HG03175 (cell line): ENCODE measurements at regions not wholly inside any gene's neighbourhood (a gene's known extent, or its start where the extent isn't known, plus 50 kb on each side); places are given as distances from the start of the nearest gene placed in this dataset.

Experiments used
- ATAC-seq: cut with Tn5 transposase; IDR thresholded peaks from one replicate; pipeline ENCODE4 v1.9.1; 2021; ENCODE audit warnings: mild to moderate bottlenecking, moderate library complexity; ENCODE audit not compliant: unreplicated experiment

DNA sequence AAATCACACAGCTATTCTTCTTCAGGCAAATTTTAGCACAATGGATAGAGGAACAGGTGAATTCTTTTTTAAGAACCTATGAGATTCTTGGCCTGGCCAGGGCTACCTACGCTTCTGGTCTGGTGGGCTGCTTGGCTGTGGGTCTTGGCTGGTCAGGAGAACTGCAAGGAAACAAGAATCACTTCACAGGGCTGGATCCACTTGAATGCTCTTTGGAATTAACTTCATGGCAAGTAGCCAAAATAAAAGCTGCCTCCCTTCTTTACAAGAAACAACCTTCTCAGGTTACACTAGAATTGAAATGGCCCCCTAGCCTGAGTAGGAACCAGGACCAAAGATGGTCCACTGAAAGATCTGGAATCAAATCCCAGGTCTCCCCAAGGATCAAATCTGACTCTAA lies 519.1 kb downstream of the IQCM start:
- ATAC-seq = no peak

DNA sequence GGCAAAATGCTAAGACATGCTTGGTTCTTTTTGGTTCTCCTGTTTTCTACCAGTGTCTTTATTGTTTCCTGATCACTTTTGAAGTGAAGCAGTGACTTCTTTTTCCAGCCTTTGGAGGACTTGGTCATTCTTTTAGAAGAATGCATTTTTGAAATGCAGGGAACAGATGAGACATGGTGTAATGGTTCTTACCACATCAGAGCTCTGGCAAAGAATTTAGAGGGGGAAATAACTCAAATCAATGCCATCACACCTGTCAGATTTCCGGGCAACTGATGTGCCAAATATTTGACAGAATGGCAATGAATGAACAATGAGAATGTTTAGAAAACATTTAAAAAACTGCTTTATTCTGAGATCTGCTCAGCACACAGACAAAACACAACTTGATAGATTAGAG lies 519.6 kb downstream of the IQCM start:
- no peak for ATAC-seq

DNA sequence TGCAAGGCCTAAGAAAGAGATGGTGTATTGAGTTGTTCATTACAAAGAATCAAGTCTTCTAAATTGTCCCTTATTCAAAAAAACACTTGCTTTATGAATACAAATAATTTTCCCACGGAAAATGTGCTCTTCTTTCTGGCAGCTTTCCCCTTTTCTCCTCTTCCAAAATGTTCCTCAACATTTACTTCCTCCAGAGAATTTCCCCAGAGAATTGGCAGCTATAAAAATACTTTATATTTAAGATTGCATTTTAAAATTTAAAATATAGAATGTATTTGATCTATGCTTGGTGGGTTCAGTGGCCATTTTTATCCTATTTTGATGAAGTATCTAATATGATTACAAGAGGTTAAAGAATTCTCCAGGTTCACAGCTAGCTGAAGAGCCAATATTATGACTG lies 521.0 kb downstream of the IQCM start:
- ATAC-seq = no peak

DNA sequence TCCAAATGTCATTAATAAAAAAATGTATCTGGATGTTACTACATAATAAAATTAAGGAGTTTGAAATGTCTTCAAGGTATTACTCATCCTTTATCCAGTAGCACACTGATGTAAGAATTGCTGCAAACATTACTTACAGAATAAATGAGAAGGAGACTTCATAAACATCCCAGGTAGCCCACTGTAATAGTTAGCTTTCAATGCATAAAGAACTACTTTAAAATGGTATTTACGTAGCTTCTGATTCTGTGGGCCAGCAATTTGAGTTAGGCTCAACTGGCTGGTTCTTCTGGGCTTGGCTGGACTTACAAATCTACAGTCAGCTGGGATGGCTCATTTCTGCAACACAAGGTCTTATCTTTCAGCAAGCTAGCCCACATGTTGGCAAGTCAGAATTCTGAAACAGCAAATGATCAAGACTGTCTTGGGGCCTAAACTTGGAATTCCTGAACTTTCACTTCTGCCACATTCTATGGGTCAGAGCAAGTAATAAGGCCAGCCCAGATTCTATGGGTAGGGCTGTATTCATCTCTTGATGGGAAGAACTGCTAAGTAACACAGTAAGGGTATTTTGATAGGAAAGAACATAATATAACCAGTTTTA lies 522.5 kb downstream of the IQCM start:
- no peak for ATAC-seq

DNA sequence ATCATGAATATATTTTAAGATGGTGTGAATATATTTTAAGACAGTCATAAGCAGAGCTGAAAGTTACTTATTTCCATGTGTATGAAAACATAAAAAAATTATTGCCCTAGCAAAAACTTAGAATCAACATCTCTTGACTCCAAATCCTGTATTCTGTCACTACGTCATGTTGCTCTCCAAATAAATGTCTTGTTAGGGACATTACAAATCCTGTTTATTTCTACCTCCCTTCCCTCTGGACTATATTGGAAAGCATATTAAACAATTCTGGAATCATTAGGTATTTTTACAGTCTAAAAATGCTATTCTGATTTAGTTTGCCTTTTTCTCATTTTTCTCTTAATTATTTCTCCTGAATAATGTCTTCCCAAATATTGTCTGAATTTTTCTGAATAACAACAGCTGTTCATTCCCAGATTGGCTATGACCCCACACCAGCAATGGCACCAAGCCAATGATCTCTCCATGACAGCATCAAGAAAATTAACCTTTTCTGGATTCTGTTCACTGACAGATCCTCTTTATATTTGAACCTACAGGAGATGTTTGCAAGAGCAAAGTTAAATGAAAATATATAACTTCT lies 523.1 kb downstream of the IQCM start:
- no peak for ATAC-seq

DNA sequence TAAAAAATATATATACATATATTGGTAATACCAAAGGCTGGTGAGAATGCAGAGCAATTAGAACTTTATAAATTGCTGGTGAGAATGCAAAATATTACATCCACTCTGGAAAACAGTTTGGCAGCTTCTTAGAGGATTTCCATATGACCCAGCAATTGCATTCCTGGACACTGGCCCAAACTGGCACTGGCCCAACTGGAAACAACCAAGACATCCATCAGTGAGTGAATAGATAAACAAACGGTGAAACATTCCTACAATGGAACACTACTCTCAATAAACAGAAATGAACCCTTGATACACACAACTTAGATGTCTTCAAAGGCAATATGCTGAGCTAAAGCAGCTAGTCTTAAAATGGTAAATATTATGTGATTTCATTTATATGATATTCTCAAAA lies 524.2 kb downstream of the IQCM start:
- ATAC-seq = no peak

DNA sequence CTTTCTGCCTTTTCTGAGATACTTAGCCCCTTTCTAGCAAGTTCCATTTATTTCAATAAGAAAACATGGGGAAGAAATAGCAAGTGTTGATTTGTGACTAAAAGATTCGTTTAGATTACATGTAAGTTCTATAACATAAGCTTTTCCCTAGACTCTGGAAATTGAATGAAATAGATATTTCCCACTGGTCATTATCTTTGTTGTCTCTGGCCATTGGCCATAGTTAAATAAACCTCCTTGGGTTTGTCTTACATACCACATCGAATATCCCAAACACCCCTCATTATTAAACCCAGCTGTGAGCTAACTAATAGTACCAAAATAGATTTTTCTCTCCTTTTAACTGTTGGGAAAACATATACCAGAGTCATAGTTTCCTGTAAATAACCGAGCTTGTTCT lies 534.8 kb downstream of the IQCM start:
- no peak for ATAC-seq

DNA sequence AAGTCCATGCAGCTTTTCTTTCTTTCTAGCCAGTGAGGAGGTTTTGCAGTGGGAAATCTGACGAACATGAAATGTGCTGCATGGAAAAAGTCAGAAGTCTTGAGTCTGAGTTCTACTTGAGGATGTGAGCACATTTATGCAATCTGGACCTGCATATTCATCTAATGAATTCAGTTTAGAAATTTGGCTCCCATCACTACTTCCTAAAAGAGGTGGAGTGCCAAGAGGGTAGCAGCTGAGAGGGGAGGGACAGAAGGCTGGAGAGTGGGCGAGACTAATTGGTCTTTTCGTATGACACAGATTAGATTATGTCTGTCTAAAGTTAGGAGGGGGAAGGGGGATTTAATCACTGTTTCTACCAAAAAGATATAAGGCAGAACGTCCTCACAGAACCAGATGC lies 535.9 kb downstream of the IQCM start:
- ATAC-seq = no peak

DNA sequence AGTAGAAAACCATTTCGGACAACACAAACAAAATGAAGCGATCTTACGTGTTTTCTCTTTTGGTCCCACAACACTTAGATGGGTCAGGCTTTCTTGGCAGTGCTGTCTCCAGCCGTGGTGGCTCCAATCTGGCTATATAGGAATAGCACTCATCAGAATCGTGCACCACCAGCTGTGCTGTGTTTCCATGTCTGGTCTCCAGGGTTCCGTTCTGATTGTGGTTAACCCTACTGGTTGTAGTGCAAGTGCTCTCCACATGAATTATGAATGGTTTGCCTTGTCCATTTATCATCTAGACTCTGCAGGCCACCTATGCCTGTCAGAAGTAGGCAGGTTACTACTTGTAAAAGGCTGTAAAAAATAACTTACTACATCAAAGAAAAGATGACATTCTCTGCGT lies 536.3 kb downstream of the IQCM start:
- no peak for ATAC-seq

DNA sequence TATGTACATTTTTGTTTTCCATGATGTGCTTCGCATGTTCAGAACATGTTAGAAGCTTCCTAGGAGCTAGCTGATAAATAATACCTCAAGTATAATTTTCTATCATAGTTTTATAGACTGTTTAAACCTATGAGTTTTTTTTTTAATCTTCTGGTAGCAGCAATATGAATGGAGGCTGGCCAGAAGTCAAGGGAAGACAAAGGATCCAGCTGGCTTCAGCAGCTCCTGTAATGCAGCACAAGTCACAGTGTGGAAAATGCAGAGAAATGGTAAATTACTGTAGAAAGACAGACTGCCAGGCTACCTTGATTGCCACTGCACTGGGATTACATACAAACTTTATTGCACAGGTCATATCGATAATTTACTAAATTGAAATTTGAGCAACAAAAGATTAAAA lies 537.9 kb downstream of the IQCM start:
- ATAC-seq = no peak

DNA sequence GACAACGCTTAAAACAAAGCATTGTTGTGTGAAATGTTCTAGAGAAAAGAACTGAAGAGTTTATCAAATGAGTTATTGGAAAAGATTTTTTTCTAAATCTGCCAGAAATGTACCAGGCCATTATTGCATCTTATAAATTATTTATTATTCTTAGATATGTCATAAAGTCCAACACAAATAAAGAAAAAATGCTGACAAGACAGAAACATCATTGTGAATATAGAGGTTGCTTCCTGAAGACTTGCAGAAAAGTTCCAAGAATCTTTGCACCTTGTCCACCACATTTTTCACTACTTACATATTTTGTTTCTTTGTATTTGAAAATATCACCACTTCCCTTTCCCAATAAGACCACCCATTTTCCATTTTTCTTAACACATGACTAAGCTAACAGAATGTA lies 545.8 kb downstream of the IQCM start:
- ATAC-seq = no peak

DNA sequence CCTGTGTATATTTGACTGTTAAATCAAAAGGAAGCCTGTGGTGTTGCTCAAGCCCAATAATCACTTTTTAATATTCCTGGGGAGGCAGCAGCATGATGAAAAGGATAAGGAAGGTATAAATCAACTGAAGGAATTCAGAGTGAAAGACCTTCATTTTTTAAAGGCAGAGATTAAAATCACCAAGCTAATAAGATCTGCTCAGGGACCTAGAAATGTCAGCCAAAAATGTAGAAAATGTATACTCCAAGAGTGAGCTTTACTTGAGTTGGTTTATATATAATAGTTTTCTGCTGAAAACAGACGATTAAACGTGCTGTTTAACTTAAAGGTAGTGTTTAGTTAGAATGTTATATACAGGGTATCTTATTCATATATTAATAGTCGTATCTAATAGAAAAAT lies 549.3 kb downstream of the IQCM start:
- no peak for ATAC-seq

DNA sequence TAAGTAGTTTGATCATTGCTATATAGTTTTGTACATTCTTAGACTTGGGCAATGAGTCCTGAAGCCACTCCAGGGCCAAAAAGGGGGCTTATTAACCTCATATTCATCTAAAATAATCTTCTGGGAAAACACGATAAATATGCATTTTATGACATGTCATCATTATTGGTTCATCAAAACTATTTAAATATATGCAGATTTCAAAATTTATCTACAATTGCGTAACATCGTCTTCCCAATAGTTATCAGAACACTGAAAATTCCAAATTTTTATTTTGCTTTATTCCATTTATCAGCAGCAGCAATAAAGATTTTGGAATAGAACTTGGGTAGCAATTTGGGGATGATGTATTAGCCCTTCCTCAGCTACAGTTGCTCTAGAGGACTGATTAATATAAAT lies 550.0 kb downstream of the IQCM start:
- ATAC-seq = no peak

DNA sequence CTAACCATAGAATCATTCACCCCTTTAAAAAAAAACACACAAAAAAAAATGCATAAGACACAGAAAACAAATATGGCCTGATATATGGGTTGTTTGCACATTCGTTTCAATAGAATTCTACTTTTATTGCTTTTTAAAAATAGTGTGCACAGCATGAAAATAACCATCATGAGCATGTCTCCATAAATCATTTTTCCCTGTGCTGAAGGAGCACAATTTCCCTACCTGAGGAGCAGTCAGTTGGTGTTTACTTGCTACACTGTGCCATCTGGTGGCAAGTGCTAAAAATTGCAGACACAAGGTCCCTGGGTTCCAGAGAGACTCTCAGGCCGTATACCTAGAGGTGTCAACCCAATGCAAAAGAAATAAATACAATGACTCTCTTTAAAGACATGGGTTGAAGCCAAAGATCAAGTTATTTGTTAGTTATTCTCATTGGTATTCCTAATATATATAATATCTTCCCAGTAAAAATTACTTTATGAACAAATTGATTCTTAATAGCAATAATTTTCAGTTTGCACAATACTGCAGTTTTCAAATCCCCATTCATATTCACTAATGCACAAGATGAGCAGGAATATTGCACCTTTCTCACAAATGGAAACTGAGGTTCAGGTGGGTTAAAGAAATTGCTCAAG lies 551.4 kb downstream of the IQCM start:
- no peak for ATAC-seq

DNA sequence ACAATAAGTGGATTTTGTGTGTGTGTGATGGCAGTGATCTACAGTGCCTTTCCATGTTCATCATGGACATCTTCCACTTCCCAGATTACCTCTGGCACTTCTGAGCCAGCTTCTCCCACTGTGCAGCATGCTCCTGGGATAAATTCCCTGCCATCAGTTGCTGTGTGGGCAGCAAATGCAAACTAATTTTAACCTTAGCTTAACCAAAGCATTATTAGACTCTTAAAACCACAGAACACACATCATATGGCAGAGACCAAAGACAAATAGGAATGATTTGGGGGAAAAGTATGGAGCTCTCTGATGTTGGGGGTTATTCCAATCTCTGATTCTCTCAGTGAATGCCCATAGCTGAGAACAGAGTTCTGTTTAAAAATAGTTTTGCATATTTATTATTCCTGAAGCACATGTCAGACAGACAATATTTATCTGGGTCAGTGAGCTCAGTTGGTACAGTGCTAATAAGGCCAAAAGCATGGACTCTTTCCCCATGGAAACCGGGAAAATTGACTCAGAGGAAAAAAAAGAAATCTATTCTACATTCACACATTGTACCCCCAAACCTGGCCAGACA lies 567.4 kb downstream of the IQCM start:
- no peak for ATAC-seq

DNA sequence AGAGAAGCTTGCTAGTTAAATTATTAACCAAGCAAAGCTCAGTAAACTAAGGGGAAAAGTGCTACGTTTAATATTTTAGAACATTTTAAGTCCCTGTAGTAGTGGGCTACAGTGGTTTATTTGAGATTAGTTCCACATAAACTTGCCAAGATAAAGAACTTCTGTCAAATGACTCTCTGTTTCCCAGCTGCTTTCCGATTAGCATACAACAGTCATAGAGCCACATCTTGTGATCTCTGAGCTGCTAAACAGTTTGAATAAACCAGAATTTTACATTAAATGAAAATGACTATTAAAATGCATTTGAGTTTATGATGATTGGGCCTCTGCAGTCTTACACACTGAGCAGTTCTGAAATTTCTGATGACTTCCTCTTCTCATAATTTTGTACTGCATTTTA lies 568.5 kb downstream of the IQCM start:
- no peak for ATAC-seq

DNA sequence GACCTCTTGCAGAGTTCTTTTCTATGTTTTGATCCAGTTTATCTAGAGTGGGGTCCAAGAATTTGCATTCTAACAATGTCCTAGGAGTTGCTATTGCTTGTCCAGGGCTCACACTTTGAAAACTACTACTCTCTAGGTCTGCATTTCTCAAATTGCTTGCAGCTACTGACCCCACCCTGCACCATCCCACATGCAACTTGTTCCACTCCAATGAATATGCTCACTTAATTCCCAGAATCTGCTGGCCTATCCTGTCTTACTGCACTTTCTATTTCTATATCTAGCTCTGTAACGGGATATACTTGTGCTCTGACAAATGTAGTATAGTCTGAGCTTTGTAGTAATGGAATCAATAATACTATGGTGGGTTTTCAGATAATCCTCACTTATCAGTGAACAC lies 570.3 kb downstream of the IQCM start:
- ATAC-seq = no peak

DNA sequence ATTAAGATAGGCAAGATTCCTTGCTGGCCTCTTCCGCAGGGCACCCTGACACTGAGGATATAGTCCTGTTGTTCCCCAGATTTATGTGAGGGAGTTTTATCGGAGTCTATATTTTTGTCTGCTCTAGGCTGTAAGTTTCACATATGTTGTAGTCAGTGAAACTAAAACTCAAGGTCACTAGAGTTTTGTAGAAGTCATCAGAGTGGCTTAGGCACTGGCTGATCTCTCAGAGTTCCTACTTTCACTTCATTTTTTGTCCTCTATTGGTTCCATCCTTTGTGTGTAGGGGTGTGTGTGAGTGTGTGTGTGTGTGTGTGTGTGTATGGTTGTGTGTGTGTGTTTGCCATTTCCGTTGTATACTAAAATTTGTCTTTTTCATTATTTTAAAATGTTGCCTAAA lies 577.5 kb downstream of the IQCM start:
- ATAC-seq = no peak

DNA sequence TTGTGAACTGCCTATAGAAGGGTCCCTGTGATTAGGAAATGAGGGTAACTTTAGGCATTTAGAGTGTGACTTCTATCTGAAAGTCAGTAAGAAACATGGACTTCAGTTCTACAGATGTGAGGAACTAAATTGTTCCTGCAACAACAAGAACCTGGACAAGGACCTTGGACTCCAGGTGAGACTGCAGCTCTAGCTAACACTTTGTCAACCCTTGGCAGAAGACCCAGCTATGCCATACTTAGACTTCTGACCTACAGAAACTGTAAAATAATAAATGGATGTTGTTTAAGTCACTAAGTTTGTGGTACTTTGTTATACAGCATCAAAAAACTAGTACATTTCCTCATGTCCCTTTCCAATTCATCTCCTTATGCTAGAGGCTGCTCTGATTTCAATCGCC lies 580.8 kb downstream of the IQCM start:
- no peak for ATAC-seq

DNA sequence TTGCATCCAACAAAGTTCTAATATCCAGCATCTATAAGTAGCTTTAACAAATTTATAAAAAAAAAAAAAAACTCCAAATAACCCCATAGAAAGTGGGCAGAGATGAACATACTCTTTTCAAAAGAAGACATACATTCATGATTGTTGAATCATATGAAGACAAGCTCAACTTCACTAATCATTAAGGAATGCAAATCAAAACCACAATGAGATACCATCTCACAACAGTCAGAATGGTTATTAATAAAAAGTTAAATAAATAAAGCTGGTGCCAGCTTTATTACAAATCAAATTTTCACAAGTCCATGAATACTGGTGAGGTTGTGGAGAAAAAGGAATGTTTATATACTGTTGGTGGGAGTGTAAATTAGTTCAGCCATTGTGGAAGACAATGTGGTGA lies 592.0 kb downstream of the IQCM start:
- ATAC-seq = no peak

DNA sequence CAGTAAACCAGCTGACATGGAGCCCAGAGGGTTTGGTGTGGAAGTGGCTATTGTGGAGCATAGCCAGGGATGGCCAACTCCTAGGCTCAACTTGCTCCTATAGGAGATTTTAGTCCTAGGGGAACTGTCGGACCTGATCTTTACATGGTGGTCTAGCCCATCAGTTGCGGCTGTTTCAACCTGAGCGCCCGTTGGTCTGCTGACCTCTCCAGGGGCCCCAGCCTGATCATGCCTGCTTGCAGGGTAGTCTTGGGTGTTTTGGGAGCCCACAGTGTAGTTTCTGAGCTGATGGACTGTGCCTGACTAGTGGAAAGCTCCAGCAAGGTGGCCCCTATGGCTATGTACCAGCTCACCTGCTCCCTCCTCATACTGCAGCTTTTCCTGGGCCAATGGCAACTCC lies 597.0 kb downstream of the IQCM start:
- ATAC-seq = no peak

DNA sequence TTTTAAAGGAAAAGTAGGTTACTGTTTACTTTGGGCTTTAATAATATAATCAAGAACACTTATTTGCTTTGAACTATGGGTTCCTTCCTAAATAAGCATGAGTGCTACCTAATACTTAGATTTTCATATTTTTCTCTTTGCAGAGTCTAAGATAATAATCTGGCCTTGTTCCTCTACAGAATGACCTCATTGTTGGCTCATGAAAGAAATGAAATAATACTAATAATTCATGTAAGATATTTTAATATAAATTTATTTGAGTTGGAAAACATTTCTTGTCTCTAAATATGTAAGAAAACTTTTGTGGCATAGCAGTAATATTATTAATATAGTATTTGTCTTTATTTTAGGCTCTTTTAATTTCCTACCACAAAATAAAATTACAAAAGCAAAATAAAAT lies 601.3 kb downstream of the IQCM start:
- ATAC-seq = no peak

DNA sequence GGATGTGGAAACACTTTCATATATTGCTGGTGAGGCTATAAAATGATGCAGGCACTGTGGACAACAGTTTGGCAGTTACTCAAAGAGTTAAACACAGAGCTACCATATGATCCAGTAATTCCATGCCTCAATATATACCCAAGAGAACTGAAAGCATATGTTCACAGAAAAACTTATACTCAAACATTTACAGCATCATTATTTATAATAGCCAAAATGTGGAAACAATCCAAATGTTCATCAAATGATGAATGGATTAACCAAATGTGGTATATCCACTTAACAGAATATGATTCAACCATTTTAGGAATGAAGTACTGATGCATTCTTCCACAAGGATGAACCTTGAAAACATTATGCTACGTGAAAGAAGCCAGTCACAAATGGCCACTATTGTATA lies 603.8 kb downstream of the IQCM start:
- ATAC-seq = no peak
